Fibroblast of villous mesenchyme (primary cell): ENCODE measurements at regions not wholly inside any gene's neighbourhood (a gene's known extent, or its start where the extent isn't known, plus 50 kb on each side); places are given as distances from the start of the nearest gene placed in this dataset.

Experiments used
- DNase-seq: peaks from one replicate; pipeline ENCODE4 v3.0.0-alpha.2; 2010; ENCODE audit warnings: low read depth
- H3K4me3 ChIP-seq: 2 replicates; pipeline ENCODE4 v1.5.1; 2011; ENCODE audit warnings: low read depth, mild to moderate bottlenecking, low read length
- CTCF ChIP-seq: IDR thresholded peaks from 2 replicates; pipeline ENCODE4 v1.5.1; 2012; ENCODE audit warnings: low read depth, mild to moderate bottlenecking, low read length; ENCODE audit not compliant: insufficient read depth

GRCh38 chr17:79465681-79466025 lies 145.2 kb downstream of the RBFOX3 start:
- TF ChIP-seq CTCF: no peak
- no peak for DNase-seq

GRCh38 chr17:79465011-79465680 lies 145.7 kb downstream of the RBFOX3 start:
- no peak overlapping the region for H3K4me3 ChIP-seq
- no peak for TF ChIP-seq CTCF

More at GRCh38 chr17:79465681-79466025, 145.2 kb downstream of the RBFOX3 start:
- H3K4me3 ChIP-seq: no peak overlapping the region

GRCh38 chr17:79464318-79465010 lies 146.4 kb downstream of the RBFOX3 start:
- no peak overlapping the region for H3K4me3 ChIP-seq
- no peak for TF ChIP-seq CTCF
- no peak for DNase-seq

More at GRCh38 chr17:79465011-79465680, 145.7 kb downstream of the RBFOX3 start:
- DNase-seq: no peak

GRCh38 chr17:79463421-79464317 lies 147.2 kb downstream of the RBFOX3 start:
- DNase-seq: no peak
- H3K4me3 ChIP-seq: no peak overlapping the region
- TF ChIP-seq CTCF: no peak

- H3K4me3 ChIP-seq: no peak overlapping the region
- TF ChIP-seq CTCF: no peak
- no peak for DNase-seq
Measured at GRCh38 chr17:79461041-79461440, 149.8 kb downstream of the RBFOX3 start.

- DNase-seq: no peak
- TF ChIP-seq CTCF: no peak
- H3K4me3 ChIP-seq: no peak overlapping the region
Measured at GRCh38 chr17:79459846-79460245, 151.0 kb downstream of the RBFOX3 start.
